ENCODE measurements at regions not wholly inside any gene's neighbourhood (a gene's known extent, or its start where the extent isn't known, plus 50 kb on each side); places are given as distances from the start of the nearest gene placed in this dataset.
"Not testable (repeated sequence)": the region's sequence is repeated elsewhere in the genome, so short reads cannot be mapped to it uniquely, and the experiment has no call there.

- FAIRE-seq (no peak), DNase-seq (ENCODE audit: low spot score) (no peak)
Observed at GRCh38 chr9:29209748-29210291, 1636.5 kb upstream of the C9orf72 start.

DNA sequence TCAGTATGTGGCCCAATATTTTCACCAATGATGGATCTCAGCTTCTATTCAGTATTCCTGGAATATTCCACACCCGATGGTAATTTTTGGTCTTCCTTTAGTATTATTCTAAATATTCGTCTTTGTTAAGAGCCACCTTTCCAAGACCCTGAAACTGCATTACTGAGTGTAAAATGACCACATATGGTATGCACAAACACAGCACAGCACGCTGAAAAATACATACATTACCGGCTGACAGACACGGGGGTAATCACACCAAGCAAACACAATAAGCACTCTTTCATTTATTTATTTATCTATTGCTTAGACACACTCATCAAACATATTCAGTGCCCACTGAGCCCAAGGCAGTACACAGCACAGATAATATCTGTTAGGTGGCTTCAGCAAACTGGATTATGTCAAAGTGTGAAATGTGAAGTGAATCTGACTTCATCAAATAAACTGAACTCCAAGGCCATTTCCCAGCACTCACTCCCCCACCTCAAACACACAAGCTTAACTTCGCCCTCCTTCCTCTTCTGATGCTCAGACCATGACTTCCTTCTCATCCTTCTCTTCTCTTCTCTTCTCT is 1637.8 kb upstream of the C9orf72 start:
- DNase-seq (ENCODE audit: low spot score) = no peak
- no peak for FAIRE-seq

DNA sequence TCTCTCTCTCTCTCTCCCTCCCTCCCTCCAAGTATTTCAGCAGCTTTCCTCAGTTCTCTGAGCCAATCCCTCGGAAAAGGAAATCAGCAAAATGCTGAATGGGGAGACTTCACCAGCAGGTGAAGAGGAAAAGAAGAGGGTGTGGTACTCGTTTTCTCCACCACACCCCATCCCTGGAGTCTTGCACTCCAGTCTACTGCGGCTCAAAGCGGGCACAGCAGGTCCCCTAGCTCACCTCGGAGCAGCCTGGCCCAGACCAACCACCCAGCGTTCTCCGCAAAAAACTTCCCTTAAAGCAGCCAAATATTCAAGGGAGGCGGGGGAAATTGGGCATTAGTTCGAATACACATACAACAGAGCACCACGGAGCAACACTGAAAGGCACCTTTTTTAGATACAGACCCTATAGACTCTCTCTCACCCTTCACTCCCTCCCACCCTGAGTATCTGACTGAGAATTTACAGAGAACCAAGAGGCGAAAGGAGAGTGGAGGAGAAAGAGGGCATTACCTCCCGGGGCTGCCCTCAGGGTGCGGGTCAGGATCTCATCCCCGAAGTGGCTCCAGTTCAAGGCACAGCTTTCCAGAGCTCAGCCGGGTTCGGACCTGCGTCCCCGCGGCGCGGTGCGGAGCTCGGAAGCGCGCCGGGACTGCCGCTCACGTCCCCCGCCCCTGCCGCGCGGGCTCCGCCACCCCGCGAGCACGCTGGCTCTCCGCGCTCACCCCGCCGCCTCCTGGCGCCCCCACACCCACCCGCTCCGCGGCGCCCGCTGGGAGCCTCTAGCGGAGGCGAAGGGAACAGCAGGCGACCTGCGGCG is 1638.5 kb upstream of the C9orf72 start:
- FAIRE-seq (no peak), DNase-seq (ENCODE audit: low spot score) (no peak)

DNA sequence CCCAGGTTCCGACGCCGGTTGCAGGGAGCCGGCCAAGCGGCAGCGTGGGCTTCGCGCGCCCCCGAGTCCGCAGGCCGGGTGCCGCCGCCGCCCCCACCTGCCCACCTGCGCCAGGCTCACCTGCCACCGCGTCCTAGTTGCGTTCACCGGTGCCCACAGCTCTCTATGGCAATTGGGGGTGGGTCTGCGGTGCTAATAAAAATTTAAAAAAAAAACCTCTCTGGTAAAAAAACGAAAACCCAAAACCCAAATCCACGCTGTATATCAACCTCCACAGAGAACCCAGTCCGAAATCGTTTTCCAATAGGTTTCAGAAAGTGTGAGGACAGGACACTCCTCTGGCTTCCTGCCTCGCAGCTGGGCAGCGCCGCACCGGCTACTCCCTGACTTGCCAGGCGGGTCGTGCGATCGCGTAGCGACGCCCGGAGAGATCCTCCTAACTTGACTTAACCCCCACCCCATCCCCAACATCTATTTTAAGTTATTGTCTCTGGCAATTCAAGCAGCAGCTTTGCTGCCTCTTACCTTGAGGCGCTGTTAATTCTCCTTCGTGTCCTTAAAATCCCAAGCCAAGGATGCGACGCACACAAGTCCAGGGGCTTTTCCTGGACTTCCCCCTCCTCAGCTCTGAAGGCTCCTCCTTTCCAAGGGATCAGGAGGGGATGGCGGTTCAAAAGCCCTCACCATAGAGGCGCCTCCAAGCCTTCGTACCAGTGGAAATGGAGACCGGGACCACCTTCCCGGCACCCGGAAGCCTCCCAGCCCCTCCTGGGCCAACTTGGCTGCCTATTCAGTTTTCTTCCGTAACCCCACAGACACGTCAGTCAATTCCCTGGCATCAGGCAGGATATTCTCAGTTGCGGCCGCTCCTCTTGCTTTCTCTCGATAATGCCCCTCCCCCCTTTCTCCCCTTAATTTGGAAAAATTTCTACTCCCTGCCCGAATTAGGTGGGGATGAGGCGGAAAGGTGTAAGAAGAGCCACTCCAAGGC is 1639.4 kb upstream of the C9orf72 start:
- FAIRE-seq (no peak), DNase-seq (ENCODE audit: low spot score) (no peak)

GRCh38 chr9:29213417-29214153 is 1640.3 kb upstream of the C9orf72 start, which contains the start of gene LINGO2:
LINGO2 (minus strand) TSS chr9:29213601.
- DNase-seq (ENCODE audit: low spot score) = no peak
- no peak for FAIRE-seq

DNA sequence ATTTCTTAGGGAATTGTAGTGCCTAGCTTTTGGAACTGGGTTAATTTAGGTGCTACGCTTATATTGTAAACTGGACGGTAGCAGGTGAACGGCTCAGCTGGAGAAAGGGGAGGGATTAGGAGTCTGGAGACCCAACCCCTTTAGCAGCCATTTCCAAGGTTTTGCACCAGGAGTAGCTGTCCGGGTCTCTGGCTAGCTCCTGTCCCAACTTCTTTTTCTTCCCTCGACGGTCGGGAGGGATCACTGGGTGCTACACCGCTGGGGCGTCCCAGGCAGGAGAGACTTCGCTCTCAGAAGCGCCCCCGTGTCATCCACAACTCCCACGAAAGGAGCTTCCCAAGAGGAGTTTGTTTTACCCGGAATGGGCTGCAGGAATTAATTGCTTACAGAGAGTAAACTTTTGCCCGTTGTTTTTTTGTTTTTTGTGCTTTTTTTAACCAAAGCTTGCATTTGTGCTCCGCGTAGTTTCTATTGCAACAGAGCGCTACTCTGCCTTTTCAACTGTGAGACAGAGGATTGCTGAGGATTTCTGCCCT is 1640.9 kb upstream of the C9orf72 start:
- FAIRE-seq = no peak
- DNase-seq (ENCODE audit: low spot score) = no peak

GRCh38 chr9:29214690-29215253 is 1641.5 kb upstream of the C9orf72 start:
- DNase-seq (ENCODE audit: low spot score) (no peak), FAIRE-seq (no peak)

- DNase-seq (ENCODE audit: low spot score) (no peak), FAIRE-seq (no peak)
Observed at GRCh38 chr9:29217966-29218365, 1644.7 kb upstream of the C9orf72 start.

DNA sequence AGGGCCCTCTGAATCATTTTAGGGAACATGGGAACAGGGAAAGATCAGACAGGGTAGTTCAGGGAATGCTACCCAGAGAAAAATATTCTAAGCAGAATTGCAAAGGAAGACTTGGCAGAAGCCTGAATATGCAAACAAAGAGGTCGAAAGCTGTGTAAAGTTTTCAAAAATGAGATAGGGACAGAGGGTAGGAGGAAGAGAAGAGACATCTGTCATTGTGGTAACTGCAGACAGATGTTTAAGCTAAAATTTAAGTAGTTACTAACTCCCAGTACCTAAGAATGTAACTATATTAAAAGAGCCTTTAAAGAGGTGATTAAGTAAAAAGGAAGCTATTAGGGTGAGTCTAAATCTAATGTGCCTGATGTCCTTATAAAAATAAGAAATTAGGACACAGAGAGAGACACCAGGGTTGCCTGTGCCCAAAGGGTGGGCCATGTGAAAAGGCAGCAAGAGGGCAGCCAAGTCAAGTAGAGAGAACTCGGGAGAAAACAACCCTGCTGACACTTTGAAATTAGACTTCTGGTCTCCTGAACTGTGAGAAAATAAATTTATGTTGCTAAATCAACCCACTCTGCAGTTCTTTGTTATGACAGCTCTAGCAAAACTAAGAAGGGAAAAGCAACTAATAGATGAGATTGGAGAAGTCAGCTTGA is 1647.4 kb upstream of the C9orf72 start:
- DNase-seq (ENCODE audit: low spot score) = no peak
- no peak for FAIRE-seq

DNA sequence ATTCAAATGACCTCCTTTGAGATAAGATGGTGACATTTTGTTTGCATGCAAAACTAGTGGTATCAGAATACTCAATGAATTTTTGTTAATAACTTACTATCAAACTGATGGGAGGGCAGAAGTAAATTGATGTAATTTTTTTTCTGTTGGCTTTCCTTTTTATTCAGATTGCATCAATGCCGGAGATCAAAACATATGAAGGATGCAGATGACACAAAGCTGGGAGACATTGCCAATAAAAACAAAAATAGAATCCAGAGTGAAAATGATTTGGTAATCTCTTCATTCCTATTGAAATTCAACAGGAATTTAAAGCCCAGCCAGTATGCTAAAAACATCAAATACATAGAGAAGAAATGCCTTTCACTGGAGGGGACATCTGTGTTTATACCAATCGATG is 1655.3 kb upstream of the C9orf72 start:
- DNase-seq (ENCODE audit: low spot score) = no peak
- no peak for FAIRE-seq

DNA sequence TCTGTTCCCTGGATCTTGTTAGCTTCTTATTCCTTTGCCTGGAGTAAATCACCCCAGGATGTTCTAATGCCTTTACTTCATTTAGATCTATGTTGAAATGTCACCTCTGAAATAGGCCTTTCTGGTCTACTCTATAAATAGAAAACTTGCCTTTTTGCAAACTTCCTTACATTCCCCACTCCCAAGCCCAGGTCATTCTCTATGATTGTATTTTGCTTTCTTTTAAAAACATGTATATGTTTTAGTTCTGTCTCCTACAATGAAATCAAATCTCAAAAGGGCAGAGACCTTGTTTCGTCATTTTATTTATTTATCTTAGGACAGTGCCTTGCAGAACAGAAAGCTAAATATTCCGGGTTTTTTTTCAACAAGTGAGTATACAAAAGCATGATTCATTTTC is 1657.7 kb upstream of the C9orf72 start:
- no peak for FAIRE-seq
- no peak for DNase-seq (ENCODE audit: low spot score)

- no peak for FAIRE-seq
- no peak for DNase-seq (ENCODE audit: low spot score)
Observed at GRCh38 chr9:29233193-29233592, 1659.9 kb upstream of the C9orf72 start.

DNA sequence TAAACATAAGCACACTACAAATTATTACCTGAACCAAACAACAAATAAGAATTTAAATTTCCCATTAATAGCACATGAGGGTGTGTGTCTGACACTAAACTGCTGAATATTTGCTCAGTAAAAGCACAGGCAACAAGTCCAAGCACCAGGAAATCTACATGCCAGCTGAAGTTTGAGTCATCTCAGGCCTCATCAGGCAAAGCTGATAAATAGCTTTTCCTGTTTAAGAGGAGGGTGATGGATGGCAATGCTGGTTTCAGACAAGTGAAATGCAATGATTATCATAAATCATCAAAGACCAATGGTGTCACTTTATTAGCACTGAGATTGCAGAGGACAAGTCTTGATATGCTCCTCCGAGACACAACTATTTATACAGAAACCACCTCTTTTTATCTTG is 1668.0 kb upstream of the C9orf72 start:
- DNase-seq (ENCODE audit: low spot score) = no peak
- no peak for FAIRE-seq

DNA sequence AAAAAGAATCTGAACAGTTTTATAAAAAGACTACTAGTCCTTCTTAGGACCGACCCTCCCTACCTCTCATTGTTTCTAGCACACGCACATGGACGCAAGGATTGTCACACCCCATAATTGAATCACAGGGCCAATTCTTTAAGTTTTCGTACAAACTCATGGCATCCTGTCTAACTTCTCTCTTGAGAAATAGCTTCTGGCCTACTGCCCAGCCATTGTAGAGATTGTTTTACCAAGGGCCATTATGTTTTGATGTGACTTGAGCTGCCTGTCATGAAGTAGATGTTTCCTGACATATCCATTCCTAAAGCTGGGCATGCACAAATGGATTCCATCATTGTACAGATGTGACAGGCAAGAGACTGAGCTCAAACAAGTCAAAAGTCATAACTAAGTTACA is 1672.1 kb upstream of the C9orf72 start:
- FAIRE-seq = no peak
- DNase-seq (ENCODE audit: low spot score) = no peak

DNA sequence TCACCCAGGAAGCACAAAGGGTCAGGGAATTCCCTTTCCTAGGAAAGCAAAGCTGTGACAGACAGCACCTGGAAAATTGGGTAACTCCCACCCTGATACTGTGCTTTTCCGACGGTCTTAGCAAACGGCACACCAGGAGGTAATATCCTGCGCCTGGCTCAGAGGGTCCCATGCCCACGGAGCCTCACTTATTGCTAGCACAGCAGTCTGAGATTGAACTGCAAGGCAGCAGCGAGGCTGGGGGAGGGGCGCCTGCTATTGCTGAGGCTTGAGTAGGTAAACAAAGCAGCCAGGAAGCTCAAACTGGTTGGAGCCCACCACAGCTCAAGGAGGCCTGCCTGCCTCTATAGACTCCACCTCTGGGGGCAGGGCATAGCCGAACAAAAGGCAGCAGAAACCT is 1697.1 kb upstream of the C9orf72 start:
- not testable (repeated sequence) for FAIRE-seq

DNA sequence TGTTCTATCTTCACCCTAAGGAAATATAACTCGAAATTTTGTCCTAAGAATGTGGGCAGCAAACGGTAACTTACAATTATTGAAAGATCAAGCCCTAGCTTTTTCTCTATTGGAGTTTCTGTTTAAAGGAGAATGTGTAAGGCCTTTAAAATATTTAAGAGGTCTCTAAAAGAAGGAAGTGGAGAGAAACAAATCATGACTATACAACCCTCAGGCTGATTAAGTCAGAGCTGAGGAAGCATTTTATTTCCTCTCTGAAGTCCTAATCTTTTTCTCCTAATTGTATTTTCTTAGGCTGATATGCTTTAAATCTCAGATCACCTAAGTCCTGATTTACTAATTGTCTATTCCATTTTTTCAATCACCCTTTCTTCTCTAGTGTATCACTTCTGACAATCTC is 1708.8 kb upstream of the C9orf72 start:
- no peak for DNase-seq (ENCODE audit: low spot score)
- no peak for FAIRE-seq

More for the DNA sequence above, 1697.1 kb upstream of the C9orf72 start:
- DNase-seq (ENCODE audit: low spot score) = not testable (repeated sequence)

GRCh38 chr9:29285818-29286217 is 1712.5 kb upstream of the C9orf72 start:
- no peak for DNase-seq (ENCODE audit: low spot score)
- no peak for FAIRE-seq

DNA sequence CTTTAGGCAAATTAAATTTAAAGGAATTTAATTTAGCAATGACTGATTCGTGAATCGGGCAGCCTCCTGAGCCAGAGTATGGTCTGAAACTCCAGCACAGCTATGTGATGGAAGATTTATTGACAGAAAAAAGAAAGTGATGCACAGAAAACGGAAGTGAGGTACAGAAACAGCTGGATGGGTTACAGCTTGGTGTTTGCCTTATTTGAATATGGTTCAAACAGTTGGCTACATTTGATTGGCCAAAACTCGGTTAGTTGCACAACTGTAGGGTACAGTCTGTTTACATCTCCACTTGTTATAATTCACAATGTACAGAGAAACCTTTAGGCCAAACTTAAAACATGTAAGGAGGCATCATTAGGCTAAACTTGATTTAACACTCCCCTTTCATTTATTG is 1716.1 kb upstream of the C9orf72 start:
- FAIRE-seq = no peak
- DNase-seq (ENCODE audit: low spot score) = no peak

GRCh38 chr9:29290516-29290915 is 1717.2 kb upstream of the C9orf72 start:
- FAIRE-seq (no peak), DNase-seq (ENCODE audit: low spot score) (no peak)

GRCh38 chr9:29297592-29297991 is 1724.3 kb upstream of the C9orf72 start:
- FAIRE-seq (no peak), DNase-seq (ENCODE audit: low spot score) (no peak)

Data from RCC 7860 (cell line).